ENCODE measurements at regions not wholly inside any gene's neighbourhood (a gene's known extent, or its start where the extent isn't known, plus 50 kb on each side); places are given as distances from the start of the nearest gene placed in this dataset.

DNA sequence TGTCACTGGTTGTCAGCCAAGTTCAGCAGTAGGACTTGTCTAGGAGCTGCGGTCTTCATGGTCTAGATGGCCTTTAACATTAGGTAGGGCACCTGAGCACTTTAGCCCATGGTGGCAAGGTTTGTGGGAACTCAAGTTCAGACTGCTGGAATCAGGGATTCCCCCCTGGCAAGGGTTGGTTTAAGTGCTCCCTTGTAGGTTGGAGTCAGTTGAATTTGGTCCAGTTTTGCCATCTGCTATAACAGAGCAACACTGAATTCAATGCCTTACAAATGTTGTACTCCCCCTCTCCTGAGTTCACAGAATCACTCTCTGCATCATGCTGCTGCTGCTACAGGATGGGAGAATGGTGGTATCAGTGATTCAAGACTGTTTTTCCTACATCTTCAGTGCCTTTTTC lies 509.3 kb downstream of the VGLL3 start:
- no peaks in the 10 kb centered on the region for H3K36me3 Mint-ChIP-seq (ENCODE audit: low read depth)
- no peaks in the 10 kb centered on the region for H3K27me3 Mint-ChIP-seq (ENCODE audit: insufficient read depth)
- H3K27ac Mint-ChIP-seq, result no peak overlapping the region
- peaks cover 26% of the 10 kb centered on the region for H3K9me3 Mint-ChIP-seq
- no peak for DNase-seq
- TF ChIP-seq CTCF (IDR thresholded peaks at IDR 0.05), result no peak
- H3K4me1 Mint-ChIP-seq (ENCODE audit: low read depth), result no peaks in the 10 kb centered on the region
- no peak overlapping the region for H3K4me3 Mint-ChIP-seq

- Mint-ChIP-seq H3K9me3 (peaks cover 26% of the 10 kb centered on the region), H3K27ac (no peak overlapping the region), H3K4me1 (ENCODE audit: low read depth) (no peaks in the 10 kb centered on the region), H3K4me3 (no peak overlapping the region), H3K27me3 (ENCODE audit: insufficient read depth) (no peaks in the 10 kb centered on the region), H3K36me3 (ENCODE audit: low read depth) (no peaks in the 10 kb centered on the region)
- no peak for DNase-seq
- TF ChIP-seq CTCF (IDR thresholded peaks at IDR 0.05), result no peak
Measured at GRCh38 chr3:86481031-86481430, 509.9 kb downstream of the VGLL3 start.

DNA sequence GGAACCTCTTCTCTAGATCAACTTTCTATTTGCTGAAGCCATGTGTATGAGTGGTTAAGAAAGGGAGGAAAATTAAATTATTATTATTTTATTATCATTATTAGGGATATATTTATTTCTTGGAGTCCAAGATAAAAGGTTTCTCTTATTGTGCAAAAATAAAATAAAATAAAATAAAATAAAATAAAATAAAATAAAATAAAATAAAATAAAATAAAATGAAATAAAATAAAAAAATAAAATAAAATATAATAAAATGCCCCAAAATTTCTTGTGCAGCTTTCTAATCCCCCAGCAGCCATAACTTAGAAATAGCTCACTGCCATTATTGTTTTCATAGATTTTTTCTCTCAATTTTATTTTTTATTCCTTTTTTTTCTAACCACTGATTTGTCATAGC lies 526.8 kb downstream of the VGLL3 start:
- Mint-ChIP-seq H3K4me3 (no peak overlapping the region), H3K36me3 (ENCODE audit: low read depth) (no peaks in the 10 kb centered on the region), H3K27ac (no peak overlapping the region), H3K27me3 (ENCODE audit: insufficient read depth) (no peaks in the 10 kb centered on the region), H3K4me1 (ENCODE audit: low read depth) (no peaks in the 10 kb centered on the region), H3K9me3 (peaks cover 24% of the 10 kb centered on the region)
- no peak for TF ChIP-seq CTCF (IDR thresholded peaks at IDR 0.05)
- DNase-seq, result no peak

GRCh38 chr3:86451749-86452148 lies 539.2 kb downstream of the VGLL3 start:
- peaks cover 11% of the 10 kb centered on the region for H3K9me3 Mint-ChIP-seq
- DNase-seq, result no peak
- no peaks in the 10 kb centered on the region for H3K4me1 Mint-ChIP-seq (ENCODE audit: low read depth)
- TF ChIP-seq CTCF (IDR thresholded peaks at IDR 0.05), result no peak
- no peak overlapping the region for H3K27ac Mint-ChIP-seq
- H3K4me3 Mint-ChIP-seq, result no peak overlapping the region
- H3K27me3 Mint-ChIP-seq (ENCODE audit: insufficient read depth), result no peaks in the 10 kb centered on the region
- no peaks in the 10 kb centered on the region for H3K36me3 Mint-ChIP-seq (ENCODE audit: low read depth)

DNA sequence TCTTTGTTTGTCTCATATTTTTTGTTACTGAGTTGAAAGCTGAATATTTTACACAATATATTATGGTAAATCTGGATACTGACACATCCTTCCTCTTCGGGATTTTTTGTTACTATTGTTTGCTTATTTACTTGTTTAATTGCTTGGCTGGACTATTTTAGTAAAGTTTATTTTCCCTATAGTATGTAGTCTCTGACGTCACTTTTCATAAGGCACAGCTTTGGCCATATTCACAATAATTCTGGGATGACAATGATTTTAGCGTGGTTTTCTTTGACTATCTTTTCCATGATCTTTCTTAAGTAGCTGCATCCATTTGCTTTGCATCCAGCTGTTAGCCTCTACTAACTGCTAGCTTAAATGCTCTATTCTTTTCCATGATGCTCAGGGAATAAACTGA lies 552.4 kb downstream of the VGLL3 start:
- Mint-ChIP-seq H3K9me3 (peaks cover 6% of the 10 kb centered on the region; the same call in 1 of the 2 replicates), H3K4me3 (no peak overlapping the region), H3K4me1 (ENCODE audit: low read depth) (no peaks in the 10 kb centered on the region), H3K27ac (no peak overlapping the region), H3K27me3 (ENCODE audit: insufficient read depth) (no peaks in the 10 kb centered on the region), H3K36me3 (ENCODE audit: low read depth) (no peaks in the 10 kb centered on the region)
- DNase-seq, result no peak
- TF ChIP-seq CTCF (IDR thresholded peaks at IDR 0.05), result no peak

DNA sequence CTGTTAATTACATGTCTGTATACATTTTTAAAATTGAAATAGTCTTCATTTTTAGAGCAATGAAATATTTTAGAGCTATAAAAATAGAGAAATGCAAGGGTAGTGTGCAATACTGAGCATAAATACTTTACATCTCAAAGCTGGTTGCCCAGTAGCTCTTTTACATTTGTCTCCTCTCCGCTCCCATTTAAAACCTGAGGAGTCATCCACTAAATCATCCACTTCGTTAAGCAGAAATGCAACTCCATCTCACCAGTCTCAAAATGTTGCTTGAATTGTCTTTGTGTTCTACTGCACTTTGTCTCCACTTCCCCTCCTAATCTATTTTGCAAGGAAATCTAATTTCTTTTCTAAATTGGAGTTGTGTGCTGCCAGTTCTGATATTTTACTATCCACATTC lies 563.6 kb downstream of the VGLL3 start:
- Mint-ChIP-seq H3K27ac (no peak overlapping the region), H3K4me1 (ENCODE audit: low read depth) (no peaks in the 10 kb centered on the region), H3K9me3 (peaks cover 25% of the 10 kb centered on the region), H3K27me3 (ENCODE audit: insufficient read depth) (no peaks in the 10 kb centered on the region), H3K4me3 (no peak overlapping the region), H3K36me3 (ENCODE audit: low read depth) (no peaks in the 10 kb centered on the region)
- TF ChIP-seq CTCF (IDR thresholded peaks at IDR 0.05), result no peak
- DNase-seq, result no peak

Measured in HFFc6 (cell line).